ENCODE measurements at regions not wholly inside any gene's neighbourhood (a gene's known extent, or its start where the extent isn't known, plus 50 kb on each side); places are given as distances from the start of the nearest gene placed in this dataset.

DNA sequence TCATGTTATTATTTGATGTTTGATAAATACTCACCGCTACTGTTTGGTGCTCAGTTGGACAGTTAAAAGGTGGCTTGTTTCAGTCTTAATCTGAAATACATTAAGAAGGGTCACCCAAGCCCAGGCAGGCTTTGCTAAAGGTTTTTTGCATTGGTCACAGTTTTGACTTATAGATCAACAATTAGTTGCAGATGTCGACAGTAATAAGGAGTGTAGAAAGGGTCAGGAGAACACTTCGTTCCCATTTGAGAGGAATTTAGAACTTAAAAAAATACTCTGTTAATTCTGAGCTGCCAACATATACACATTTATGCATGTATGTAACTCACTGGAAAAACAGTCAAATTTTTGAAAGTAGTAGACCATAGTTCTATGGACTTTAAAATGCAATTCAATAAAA lies 130.3 kb downstream of the TMEM30B start (continued):
- TF ChIP-seq TBP (IDR thresholded peaks at IDR 0.05; ENCODE audit: low read depth, low read length) (no peak), HDAC2 (IDR thresholded peaks at IDR 0.05; ENCODE audit: borderline replicate concordance in 1 of 2, low read depth in 2 of 2, low read length in 2 of 2) (no peak), CREB1 (IDR thresholded peaks at IDR 0.05) (no peak), SIX5 (IDR thresholded peaks at IDR 0.05; ENCODE audit: low read depth, low read length) (no peak), FOSL1 (IDR thresholded peaks at IDR 0.05; ENCODE audit: insufficient read depth, low read depth, low read length) (no peak)
- TF ChIP-seq, protein P1, sequence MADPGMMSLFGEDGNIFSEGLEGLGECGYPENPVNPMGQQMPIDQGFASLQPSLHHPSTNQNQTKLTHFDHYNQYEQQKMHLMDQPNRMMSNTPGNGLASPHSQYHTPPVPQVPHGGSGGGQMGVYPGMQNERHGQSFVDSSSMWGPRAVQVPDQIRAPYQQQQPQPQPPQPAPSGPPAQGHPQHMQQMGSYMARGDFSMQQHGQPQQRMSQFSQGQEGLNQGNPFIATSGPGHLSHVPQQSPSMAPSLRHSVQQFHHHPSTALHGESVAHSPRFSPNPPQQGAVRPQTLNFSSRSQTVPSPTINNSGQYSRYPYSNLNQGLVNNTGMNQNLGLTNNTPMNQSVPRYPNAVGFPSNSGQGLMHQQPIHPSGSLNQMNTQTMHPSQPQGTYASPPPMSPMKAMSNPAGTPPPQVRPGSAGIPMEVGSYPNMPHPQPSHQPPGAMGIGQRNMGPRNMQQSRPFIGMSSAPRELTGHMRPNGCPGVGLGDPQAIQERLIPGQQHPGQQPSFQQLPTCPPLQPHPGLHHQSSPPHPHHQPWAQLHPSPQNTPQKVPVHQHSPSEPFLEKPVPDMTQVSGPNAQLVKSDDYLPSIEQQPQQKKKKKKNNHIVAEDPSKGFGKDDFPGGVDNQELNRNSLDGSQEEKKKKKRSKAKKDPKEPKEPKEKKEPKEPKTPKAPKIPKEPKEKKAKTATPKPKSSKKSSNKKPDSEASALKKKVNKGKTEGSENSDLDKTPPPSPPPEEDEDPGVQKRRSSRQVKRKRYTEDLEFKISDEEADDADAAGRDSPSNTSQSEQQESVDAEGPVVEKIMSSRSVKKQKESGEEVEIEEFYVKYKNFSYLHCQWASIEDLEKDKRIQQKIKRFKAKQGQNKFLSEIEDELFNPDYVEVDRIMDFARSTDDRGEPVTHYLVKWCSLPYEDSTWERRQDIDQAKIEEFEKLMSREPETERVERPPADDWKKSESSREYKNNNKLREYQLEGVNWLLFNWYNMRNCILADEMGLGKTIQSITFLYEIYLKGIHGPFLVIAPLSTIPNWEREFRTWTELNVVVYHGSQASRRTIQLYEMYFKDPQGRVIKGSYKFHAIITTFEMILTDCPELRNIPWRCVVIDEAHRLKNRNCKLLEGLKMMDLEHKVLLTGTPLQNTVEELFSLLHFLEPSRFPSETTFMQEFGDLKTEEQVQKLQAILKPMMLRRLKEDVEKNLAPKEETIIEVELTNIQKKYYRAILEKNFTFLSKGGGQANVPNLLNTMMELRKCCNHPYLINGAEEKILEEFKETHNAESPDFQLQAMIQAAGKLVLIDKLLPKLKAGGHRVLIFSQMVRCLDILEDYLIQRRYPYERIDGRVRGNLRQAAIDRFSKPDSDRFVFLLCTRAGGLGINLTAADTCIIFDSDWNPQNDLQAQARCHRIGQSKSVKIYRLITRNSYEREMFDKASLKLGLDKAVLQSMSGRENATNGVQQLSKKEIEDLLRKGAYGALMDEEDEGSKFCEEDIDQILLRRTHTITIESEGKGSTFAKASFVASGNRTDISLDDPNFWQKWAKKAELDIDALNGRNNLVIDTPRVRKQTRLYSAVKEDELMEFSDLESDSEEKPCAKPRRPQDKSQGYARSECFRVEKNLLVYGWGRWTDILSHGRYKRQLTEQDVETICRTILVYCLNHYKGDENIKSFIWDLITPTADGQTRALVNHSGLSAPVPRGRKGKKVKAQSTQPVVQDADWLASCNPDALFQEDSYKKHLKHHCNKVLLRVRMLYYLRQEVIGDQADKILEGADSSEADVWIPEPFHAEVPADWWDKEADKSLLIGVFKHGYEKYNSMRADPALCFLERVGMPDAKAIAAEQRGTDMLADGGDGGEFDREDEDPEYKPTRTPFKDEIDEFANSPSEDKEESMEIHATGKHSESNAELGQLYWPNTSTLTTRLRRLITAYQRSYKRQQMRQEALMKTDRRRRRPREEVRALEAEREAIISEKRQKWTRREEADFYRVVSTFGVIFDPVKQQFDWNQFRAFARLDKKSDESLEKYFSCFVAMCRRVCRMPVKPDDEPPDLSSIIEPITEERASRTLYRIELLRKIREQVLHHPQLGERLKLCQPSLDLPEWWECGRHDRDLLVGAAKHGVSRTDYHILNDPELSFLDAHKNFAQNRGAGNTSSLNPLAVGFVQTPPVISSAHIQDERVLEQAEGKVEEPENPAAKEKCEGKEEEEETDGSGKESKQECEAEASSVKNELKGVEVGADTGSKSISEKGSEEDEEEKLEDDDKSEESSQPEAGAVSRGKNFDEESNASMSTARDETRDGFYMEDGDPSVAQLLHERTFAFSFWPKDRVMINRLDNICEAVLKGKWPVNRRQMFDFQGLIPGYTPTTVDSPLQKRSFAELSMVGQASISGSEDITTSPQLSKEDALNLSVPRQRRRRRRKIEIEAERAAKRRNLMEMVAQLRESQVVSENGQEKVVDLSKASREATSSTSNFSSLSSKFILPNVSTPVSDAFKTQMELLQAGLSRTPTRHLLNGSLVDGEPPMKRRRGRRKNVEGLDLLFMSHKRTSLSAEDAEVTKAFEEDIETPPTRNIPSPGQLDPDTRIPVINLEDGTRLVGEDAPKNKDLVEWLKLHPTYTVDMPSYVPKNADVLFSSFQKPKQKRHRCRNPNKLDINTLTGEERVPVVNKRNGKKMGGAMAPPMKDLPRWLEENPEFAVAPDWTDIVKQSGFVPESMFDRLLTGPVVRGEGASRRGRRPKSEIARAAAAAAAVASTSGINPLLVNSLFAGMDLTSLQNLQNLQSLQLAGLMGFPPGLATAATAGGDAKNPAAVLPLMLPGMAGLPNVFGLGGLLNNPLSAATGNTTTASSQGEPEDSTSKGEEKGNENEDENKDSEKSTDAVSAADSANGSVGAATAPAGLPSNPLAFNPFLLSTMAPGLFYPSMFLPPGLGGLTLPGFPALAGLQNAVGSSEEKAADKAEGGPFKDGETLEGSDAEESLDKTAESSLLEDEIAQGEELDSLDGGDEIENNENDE (IDR thresholded peaks at IDR 0.05; ENCODE audit: insufficient replicate concordance, low read length) = no peak
